ENCODE measurements at regions not wholly inside any gene's neighbourhood (a gene's known extent, or its start where the extent isn't known, plus 50 kb on each side); places are given as distances from the start of the nearest gene placed in this dataset.

DNA sequence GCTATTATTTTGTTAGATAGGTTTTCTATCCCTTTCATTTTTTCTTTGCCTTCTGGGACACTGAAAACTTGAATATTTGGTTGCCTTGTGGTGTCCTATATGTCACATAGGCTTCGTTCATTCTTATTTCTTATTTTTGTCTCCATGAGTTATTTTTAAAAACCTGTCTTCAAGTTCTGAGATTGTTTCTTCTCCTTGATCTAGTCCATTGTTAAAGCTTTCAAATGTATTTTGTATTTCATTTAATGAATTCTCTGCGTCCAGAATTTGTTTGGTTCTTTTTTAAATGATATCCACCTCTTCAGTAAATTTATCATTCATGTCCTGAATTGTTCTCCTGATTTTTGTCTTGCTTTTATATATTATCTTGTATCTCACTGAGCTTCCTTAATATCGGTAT lies 243.2 kb upstream of the BMP2 start:
- TF ChIP-seq ZNF138 (CRISPR knock-in tag; conservative IDR thresholded peaks at IDR 0.05) (no peak), JUN (CRISPR knock-in tag; IDR thresholded peaks at IDR 0.05) (no peak), PRDM15 (CRISPR knock-in tag; IDR thresholded peaks at IDR 0.05) (no peak), CTCF (IDR thresholded peaks at IDR 0.05) (no peak), AFF4 (CRISPR knock-in tag; IDR thresholded peaks at IDR 0.05; ENCODE audit: borderline replicate concordance) (no peak), ZNF121 (CRISPR knock-in tag; IDR thresholded peaks at IDR 0.05) (no peak), SMAD4 (CRISPR knock-in tag; IDR thresholded peaks at IDR 0.05) (no peak), IRF2 (CRISPR knock-in tag; IDR thresholded peaks at IDR 0.05; ENCODE audit: borderline replicate concordance, low read depth) (no peak), ETV6 (CRISPR knock-in tag; IDR thresholded peaks at IDR 0.05) (no peak)
